ENCODE measurements at regions not wholly inside any gene's neighbourhood (a gene's known extent, or its start where the extent isn't known, plus 50 kb on each side); places are given as distances from the start of the nearest gene placed in this dataset.

- intact Hi-C loops (cut with micrococcal nuclease) = no loop called here
- H3K4me1 ChIP-seq (replicated peaks in 1 of 2; ENCODE audit: control insufficient read depth in 2 of 2, insufficient read depth in 2 of 2, low read length in 2 of 2) = no peaks in the 10 kb centered on the region
- 15% methylated on average over 2 of the region's 2 CpGs for WGBS (ENCODE audit: insufficient coverage, low coverage, missing lambda C conversion rate)
- no peak overlapping the region for H3K27ac ChIP-seq (ENCODE audit: extremely low read depth, low read depth, low read length)
- ATAC-seq (no peak), FAIRE-seq (no peak), DNase-seq (ENCODE audit: extremely low read depth in 1 of 4, low spot score in 3 of 4) (no peak)
- H4K20me1 ChIP-seq (replicated peaks; ENCODE audit: control insufficient read depth, insufficient read depth, low read length) = no peaks in the 10 kb centered on the region
- H2AFZ ChIP-seq (ENCODE audit: low read depth, low read length) = no peak overlapping the region
- in situ Hi-C loops (cut with MboI) = loop anchor here (25.0 kb wide), 1 partner anchor 674 kb away; no protein-coding TSS in a partner anchor
- H3K4me3 ChIP-seq = no peak overlapping the region
- H3K27me3 ChIP-seq (ENCODE audit: control insufficient read depth in 2 of 2, insufficient read depth in 2 of 2, low read length in 2 of 2) = no peaks in the 10 kb centered on the region
- no peaks in the 10 kb centered on the region for H3K79me2 ChIP-seq (ENCODE audit: control insufficient read depth, insufficient read depth, low read length)
- ChIA-PET POLR2A (interaction anchor here (0.7 kb wide), 1 partner anchor 1026 kb away, joined by 3 read pairs; no protein-coding TSS in a partner anchor), CTCF (ENCODE audit: low intra/inter-chr PET ratio) (no interaction called here)
- H3K9me3 ChIP-seq (replicated peaks; ENCODE audit: control insufficient read depth, insufficient read depth, low read depth, low read length) = no peaks in the 10 kb centered on the region
- H3K9ac ChIP-seq (ENCODE audit: insufficient read depth in 1 of 2, low read depth in 2 of 2, low read length in 2 of 2) = no peak overlapping the region
- no peaks in the 10 kb centered on the region for H3K9me1 ChIP-seq (ENCODE audit: control insufficient read depth, insufficient read depth, low read length)
- no TSS peak for BruUV-seq (replicated peaks)
- H3K36me3 ChIP-seq (ENCODE audit: control insufficient read depth, insufficient read depth, low read length) = no peaks in the 10 kb centered on the region
- H3K4me2 ChIP-seq (ENCODE audit: insufficient read depth, low read length) = no peak overlapping the region
- TF ChIP-seq, protein P1, sequence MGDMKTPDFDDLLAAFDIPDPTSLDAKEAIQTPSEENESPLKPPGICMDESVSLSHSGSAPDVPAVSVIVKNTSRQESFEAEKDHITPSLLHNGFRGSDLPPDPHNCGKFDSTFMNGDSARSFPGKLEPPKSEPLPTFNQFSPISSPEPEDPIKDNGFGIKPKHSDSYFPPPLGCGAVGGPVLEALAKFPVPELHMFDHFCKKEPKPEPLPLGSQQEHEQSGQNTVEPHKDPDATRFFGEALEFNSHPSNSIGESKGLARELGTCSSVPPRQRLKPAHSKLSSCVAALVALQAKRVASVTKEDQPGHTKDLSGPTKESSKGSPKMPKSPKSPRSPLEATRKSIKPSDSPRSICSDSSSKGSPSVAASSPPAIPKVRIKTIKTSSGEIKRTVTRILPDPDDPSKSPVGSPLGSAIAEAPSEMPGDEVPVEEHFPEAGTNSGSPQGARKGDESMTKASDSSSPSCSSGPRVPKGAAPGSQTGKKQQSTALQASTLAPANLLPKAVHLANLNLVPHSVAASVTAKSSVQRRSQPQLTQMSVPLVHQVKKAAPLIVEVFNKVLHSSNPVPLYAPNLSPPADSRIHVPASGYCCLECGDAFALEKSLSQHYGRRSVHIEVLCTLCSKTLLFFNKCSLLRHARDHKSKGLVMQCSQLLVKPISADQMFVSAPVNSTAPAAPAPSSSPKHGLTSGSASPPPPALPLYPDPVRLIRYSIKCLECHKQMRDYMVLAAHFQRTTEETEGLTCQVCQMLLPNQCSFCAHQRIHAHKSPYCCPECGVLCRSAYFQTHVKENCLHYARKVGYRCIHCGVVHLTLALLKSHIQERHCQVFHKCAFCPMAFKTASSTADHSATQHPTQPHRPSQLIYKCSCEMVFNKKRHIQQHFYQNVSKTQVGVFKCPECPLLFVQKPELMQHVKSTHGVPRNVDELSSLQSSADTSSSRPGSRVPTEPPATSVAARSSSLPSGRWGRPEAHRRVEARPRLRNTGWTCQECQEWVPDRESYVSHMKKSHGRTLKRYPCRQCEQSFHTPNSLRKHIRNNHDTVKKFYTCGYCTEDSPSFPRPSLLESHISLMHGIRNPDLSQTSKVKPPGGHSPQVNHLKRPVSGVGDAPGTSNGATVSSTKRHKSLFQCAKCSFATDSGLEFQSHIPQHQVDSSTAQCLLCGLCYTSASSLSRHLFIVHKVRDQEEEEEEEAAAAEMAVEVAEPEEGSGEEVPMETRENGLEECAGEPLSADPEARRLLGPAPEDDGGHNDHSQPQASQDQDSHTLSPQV (IDR thresholded peaks at IDR 0.05) = no peak
- TF ChIP-seq MIER1 (IDR thresholded peaks at IDR 0.05; ENCODE audit: low read depth) (no peak), MYNN (IDR thresholded peaks at IDR 0.05) (no peak), MYNN (CRISPR knock-in tag; IDR thresholded peaks at IDR 0.05) (no peak), MLX (CRISPR knock-in tag; conservative IDR thresholded peaks at IDR 0.05) (no peak), ZBTB1 (CRISPR knock-in tag; IDR thresholded peaks at IDR 0.05; ENCODE audit: borderline replicate concordance, low read depth) (no peak), DMBX1 (CRISPR knock-in tag; IDR thresholded peaks at IDR 0.05; ENCODE audit: borderline replicate concordance) (no peak), NR2C2 (CRISPR knock-in tag; IDR thresholded peaks at IDR 0.05) (no peak), NR2C2 (tag; IDR thresholded peaks at IDR 0.05) (no peak), ATF2 (CRISPR knock-in tag; IDR thresholded peaks at IDR 0.05) (no peak), CHD4 (IDR thresholded peaks at IDR 0.05; ENCODE audit: insufficient read depth, insufficient replicate concordance, low read depth, low read length, poor library complexity, severe bottlenecking) (no peak), SMARCC2 (IDR thresholded peaks at IDR 0.05; ENCODE audit: low read depth) (no peak)
Observed at GRCh38 chr12:24113701-24114100, 164.2 kb upstream of the SOX5 start.
